DOHH2 (cell line): ENCODE measurements at regions not wholly inside any gene's neighbourhood (a gene's known extent, or its start where the extent isn't known, plus 50 kb on each side); places are given as distances from the start of the nearest gene placed in this dataset.

Experiments used
- H3F3A ChIP-seq: fragments of 200-600 bp; sonication (generic), shearing (Covaris generic); 2 replicates; pipeline ENCODE4 v1.6.0; 2016; ENCODE audit warnings: antibody characterized with exemption, mild to moderate bottlenecking; ENCODE audit not compliant: control insufficient read depth, insufficient read depth
- H3K27ac ChIP-seq: fragments of 200-600 bp; sonication (generic); 2 replicates; pipeline ENCODE4 v1.5.1; 2014; ENCODE audit warnings: low read depth, mild to moderate bottlenecking, low read length, moderate library complexity
- H3K27me3 ChIP-seq: fragments of 200-600 bp; sonication (generic); 2 replicates; pipeline ENCODE4 v1.6.1; 2014; ENCODE audit warnings: mild to moderate bottlenecking, low read length, mixed read lengths; ENCODE audit not compliant: control insufficient read depth
- H3K36me3 ChIP-seq: fragments of 200-600 bp; sonication (generic); 2 replicates; pipeline ENCODE4 v1.6.1; 2014; ENCODE audit warnings: mild to moderate bottlenecking, low read length, moderate library complexity, mixed read lengths; ENCODE audit not compliant: control insufficient read depth
- H3K4me1 ChIP-seq: fragments of 200-600 bp; sonication (generic); 2 replicates; pipeline ENCODE4 v1.6.1; 2014; ENCODE audit warnings: mild to moderate bottlenecking, low read length, mixed read lengths; ENCODE audit not compliant: control insufficient read depth
- H3K4me2 ChIP-seq: fragments of 200-600 bp; sonication (generic); 2 replicates; pipeline ENCODE4 v1.6.0; 2014; ENCODE audit warnings: mild to moderate bottlenecking, low read length, moderate library complexity
- H3K4me3 ChIP-seq: fragments of 200-600 bp; sonication (generic); 2 replicates; pipeline ENCODE4 v1.5.1; 2014; ENCODE audit warnings: mild to moderate bottlenecking, low read length, mixed read lengths
- H3K79me2 ChIP-seq: fragments of 200-600 bp; sonication (generic); 2 replicates; pipeline ENCODE4 v1.6.1; 2014; ENCODE audit warnings: mild to moderate bottlenecking, low read length, mixed read lengths; ENCODE audit not compliant: control insufficient read depth
- H3K9me2 ChIP-seq: fragments of 200-600 bp; sonication (generic); replicated peaks from 2 replicates; pipeline ENCODE4 v1.6.1; 2014; ENCODE audit warnings: mild to moderate bottlenecking, low read length, mixed read lengths; ENCODE audit not compliant: control insufficient read depth
- H3K9me3 ChIP-seq: fragments of 200-600 bp; sonication (generic); 2 replicates; pipeline ENCODE4 v1.6.1; 2014; ENCODE audit warnings: antibody characterized with exemption, low read length, mixed read lengths; ENCODE audit not compliant: control insufficient read depth, insufficient read depth
- H4K20me1 ChIP-seq: fragments of 200-600 bp; sonication (generic); 2 replicates; pipeline ENCODE4 v1.6.0; 2014; ENCODE audit warnings: low read depth, mild to moderate bottlenecking, antibody characterized with exemption, low read length, moderate library complexity; ENCODE audit not compliant: control insufficient read depth, insufficient read depth
- EZH2phosphoT487 ChIP-seq: fragments of 200-600 bp; sonication (generic); IDR thresholded peaks from 2 replicates; pipeline ENCODE4 v1.6.1; 2017; ENCODE audit warnings: borderline replicate concordance, mild to moderate bottlenecking, antibody characterized with exemption, low read length, moderate library complexity, mixed read lengths
- TF ChIP-seq, protein P1 (sequence below): fragments of 200-600 bp; sonication (generic); IDR thresholded peaks from one replicate; pipeline ENCODE4 v1.5.1; 2014; ENCODE audit warnings: antibody characterized with exemption, mild to moderate bottlenecking, low read depth, low read length; ENCODE audit not compliant: poor library complexity, severe bottlenecking

DNA sequence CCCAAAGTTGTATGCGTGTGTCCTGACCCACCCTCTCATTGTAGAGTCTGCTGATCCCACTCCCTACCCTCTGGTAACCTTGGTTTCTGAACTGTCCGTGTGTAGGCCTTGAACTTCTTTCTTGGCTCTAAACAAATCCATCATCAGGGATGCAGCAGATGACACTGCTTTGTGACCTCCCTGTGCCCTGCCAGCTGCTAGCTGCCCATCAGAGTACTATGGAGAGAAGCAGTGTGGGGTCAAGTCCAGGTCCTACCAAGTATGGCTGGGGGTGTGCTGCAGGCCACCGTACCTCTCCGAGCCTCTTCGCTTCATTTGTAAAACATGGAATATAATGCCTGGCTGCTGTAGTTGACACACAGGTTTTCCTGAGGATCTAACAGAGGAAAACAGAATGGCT, 183.5 kb upstream of the RBPJ start:
- H3K9me2 ChIP-seq = no peaks in the 10 kb centered on the region
- H3F3A ChIP-seq = no peaks in the 10 kb centered on the region
- no peaks in the 10 kb centered on the region for H3K36me3 ChIP-seq
- no peaks in the 10 kb centered on the region; the same call in 1 of the 2 replicates for H3K9me3 ChIP-seq
- H3K79me2 ChIP-seq = no peaks in the 10 kb centered on the region
- no peaks in the 10 kb centered on the region for H4K20me1 ChIP-seq
- TF ChIP-seq, protein P1, sequence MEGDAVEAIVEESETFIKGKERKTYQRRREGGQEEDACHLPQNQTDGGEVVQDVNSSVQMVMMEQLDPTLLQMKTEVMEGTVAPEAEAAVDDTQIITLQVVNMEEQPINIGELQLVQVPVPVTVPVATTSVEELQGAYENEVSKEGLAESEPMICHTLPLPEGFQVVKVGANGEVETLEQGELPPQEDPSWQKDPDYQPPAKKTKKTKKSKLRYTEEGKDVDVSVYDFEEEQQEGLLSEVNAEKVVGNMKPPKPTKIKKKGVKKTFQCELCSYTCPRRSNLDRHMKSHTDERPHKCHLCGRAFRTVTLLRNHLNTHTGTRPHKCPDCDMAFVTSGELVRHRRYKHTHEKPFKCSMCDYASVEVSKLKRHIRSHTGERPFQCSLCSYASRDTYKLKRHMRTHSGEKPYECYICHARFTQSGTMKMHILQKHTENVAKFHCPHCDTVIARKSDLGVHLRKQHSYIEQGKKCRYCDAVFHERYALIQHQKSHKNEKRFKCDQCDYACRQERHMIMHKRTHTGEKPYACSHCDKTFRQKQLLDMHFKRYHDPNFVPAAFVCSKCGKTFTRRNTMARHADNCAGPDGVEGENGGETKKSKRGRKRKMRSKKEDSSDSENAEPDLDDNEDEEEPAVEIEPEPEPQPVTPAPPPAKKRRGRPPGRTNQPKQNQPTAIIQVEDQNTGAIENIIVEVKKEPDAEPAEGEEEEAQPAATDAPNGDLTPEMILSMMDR = no peak
- TF ChIP-seq EZH2phosphoT487 = no peak
- 0 out of 2 replicates have a peak, but pooled peaks cover 4% of the 10 kb centered on the region for H3K27me3 ChIP-seq
- no peak overlapping the region for H3K27ac ChIP-seq
- H3K4me3 ChIP-seq = no peak overlapping the region
- H3K4me2 ChIP-seq = no peak overlapping the region
- no peaks in the 10 kb centered on the region for H3K4me1 ChIP-seq

DNA sequence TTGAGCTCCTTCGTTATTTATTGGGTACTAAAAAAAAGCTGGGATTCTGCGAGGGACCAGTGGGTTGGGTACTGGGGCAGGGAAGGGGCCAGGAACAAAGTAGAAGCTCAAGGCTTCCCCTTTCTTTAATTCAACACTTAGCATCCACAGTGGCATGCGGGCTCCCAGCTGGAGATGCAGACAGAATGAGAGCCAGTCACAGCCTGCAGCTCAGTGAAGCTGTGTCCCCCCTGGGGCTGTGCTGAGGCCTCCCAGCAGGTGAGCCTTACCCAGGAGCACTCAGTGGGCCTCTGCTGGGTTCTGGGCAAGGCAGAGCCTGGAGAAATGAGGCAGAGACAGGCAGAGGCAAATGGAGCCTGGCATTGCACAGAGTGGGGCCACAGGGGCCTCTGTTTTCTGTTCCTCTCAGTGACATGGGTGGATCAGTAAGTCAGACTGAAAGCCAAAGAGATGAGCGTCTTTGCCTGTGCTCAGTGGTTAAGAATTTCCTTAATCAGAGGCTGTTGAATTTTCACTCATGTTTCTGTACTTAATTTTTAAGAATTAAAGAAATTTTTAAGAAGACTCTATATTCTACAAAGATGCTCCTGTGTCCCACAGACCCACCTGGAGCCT, 181.4 kb upstream of the RBPJ start:
- Histone ChIP-seq H3K9me3 (no peaks in the 10 kb centered on the region), H3K27ac (no peak overlapping the region), H3K4me1 (no peaks in the 10 kb centered on the region), H3K27me3 (0 out of 2 replicates have a peak, but pooled peaks cover 1% of the 10 kb centered on the region), H3F3A (no peaks in the 10 kb centered on the region), H3K79me2 (no peaks in the 10 kb centered on the region), H3K4me3 (no peak overlapping the region), H3K4me2 (no peak overlapping the region), H4K20me1 (no peaks in the 10 kb centered on the region), H3K9me2 (no peaks in the 10 kb centered on the region), H3K36me3 (no peaks in the 10 kb centered on the region)
- no peak for TF ChIP-seq EZH2phosphoT487
- TF ChIP-seq, protein P1 = no peak

GRCh38 chr4:26140150-26140898, 180.5 kb upstream of the RBPJ start:
- Histone ChIP-seq H3F3A (no peaks in the 10 kb centered on the region), H3K36me3 (no peaks in the 10 kb centered on the region), H3K9me3 (no peaks in the 10 kb centered on the region), H3K4me2 (no peak overlapping the region), H3K4me3 (no peak overlapping the region), H3K79me2 (no peaks in the 10 kb centered on the region), H3K27ac (no peak overlapping the region), H3K4me1 (no peaks in the 10 kb centered on the region), H3K9me2 (no peaks in the 10 kb centered on the region), H4K20me1 (no peaks in the 10 kb centered on the region), H3K27me3 (peaks cover 10% of the 10 kb centered on the region; the same call in 1 of the 2 replicates)
- no peak for TF ChIP-seq EZH2phosphoT487
- TF ChIP-seq, protein P1 = no peak
